ENCODE measurements at regions not wholly inside any gene's neighbourhood (a gene's known extent, or its start where the extent isn't known, plus 50 kb on each side); places are given as distances from the start of the nearest gene placed in this dataset.

GRCh38 chr3:177525414-177525813 is 328.1 kb upstream of the TBL1XR1 start:
- intact Hi-C loops (cut with micrococcal nuclease; ENCODE audit: unreplicated experiment): no loop called here

GRCh38 chr3:177525987-177526712 is 328.9 kb upstream of the TBL1XR1 start:
- Histone ChIP-seq H3K27me3 (replicated peaks; ENCODE audit: insufficient read depth, low read depth, low read length, poor library complexity) (no peaks in the 10 kb centered on the region), H3K9me3 (ENCODE audit: low read depth, low read length, poor library complexity, severe bottlenecking) (no peaks in the 10 kb centered on the region), H3K27ac (ENCODE audit: low read depth, low read length, poor library complexity, severe bottlenecking) (no peak overlapping the region), H3K4me3 (ENCODE audit: low read depth, low read length, poor library complexity, severe bottlenecking) (no peak overlapping the region), H3K36me3 (ENCODE audit: insufficient read depth, low read length, poor library complexity, severe bottlenecking) (no peaks in the 10 kb centered on the region), H3K4me1 (ENCODE audit: insufficient read depth, low read length, poor library complexity, severe bottlenecking) (peaks cover 4% of the 10 kb centered on the region)
- POLR2A ChIA-PET (ENCODE audit: low non-redundant PET): no interaction called here
- DNase-seq (ENCODE audit: low spot score): no peak
- no peak for TF ChIP-seq CTCF (conservative IDR thresholded peaks at IDR 0.05; ENCODE audit: low read depth, low read length)
- no peak for TF ChIP-seq EZH2 (IDR thresholded peaks at IDR 0.05; ENCODE audit: borderline replicate concordance, low read depth, low read length, poor library complexity, severe bottlenecking)
- BruUV-seq (replicated peaks): no TSS peak
- CTCF ChIA-PET: no interaction called here
- intact Hi-C loops (cut with micrococcal nuclease; ENCODE audit: unreplicated experiment): no loop called here

More at GRCh38 chr3:177525414-177525813, 328.1 kb upstream of the TBL1XR1 start:
- no TSS peak for BruUV-seq (replicated peaks)
- no peak for DNase-seq (ENCODE audit: low spot score)
- peaks cover 4% of the 10 kb centered on the region for H3K4me1 ChIP-seq (ENCODE audit: insufficient read depth, low read length, poor library complexity, severe bottlenecking)
- TF ChIP-seq EZH2 (IDR thresholded peaks at IDR 0.05; ENCODE audit: borderline replicate concordance, low read depth, low read length, poor library complexity, severe bottlenecking) (no peak), CTCF (conservative IDR thresholded peaks at IDR 0.05; ENCODE audit: low read depth, low read length) (no peak)
- no peaks in the 10 kb centered on the region for H3K27me3 ChIP-seq (replicated peaks; ENCODE audit: insufficient read depth, low read depth, low read length, poor library complexity)
- ChIA-PET POLR2A (ENCODE audit: low non-redundant PET) (interaction anchor here (0.5 kb wide), 1 partner anchor 297 kb away, joined by 3 read pairs; no protein-coding TSS in a partner anchor), CTCF (no interaction called here)
- H3K36me3 ChIP-seq (ENCODE audit: insufficient read depth, low read length, poor library complexity, severe bottlenecking): no peaks in the 10 kb centered on the region
- H3K27ac ChIP-seq (ENCODE audit: low read depth, low read length, poor library complexity, severe bottlenecking): no peak overlapping the region
- H3K4me3 ChIP-seq (ENCODE audit: low read depth, low read length, poor library complexity, severe bottlenecking): no peak overlapping the region
- H3K9me3 ChIP-seq (ENCODE audit: low read depth, low read length, poor library complexity, severe bottlenecking): no peaks in the 10 kb centered on the region

GRCh38 chr3:177527182-177527581 is 329.9 kb upstream of the TBL1XR1 start:
- H3K9me3 ChIP-seq (ENCODE audit: low read depth, low read length, poor library complexity, severe bottlenecking): no peaks in the 10 kb centered on the region
- H3K4me3 ChIP-seq (ENCODE audit: low read depth, low read length, poor library complexity, severe bottlenecking): no peak overlapping the region
- ChIA-PET POLR2A (ENCODE audit: low non-redundant PET) (no interaction called here), CTCF (no interaction called here)
- intact Hi-C loops (cut with micrococcal nuclease; ENCODE audit: unreplicated experiment): no loop called here
- TF ChIP-seq CTCF (conservative IDR thresholded peaks at IDR 0.05; ENCODE audit: low read depth, low read length): no peak
- no peak for TF ChIP-seq EZH2 (IDR thresholded peaks at IDR 0.05; ENCODE audit: borderline replicate concordance, low read depth, low read length, poor library complexity, severe bottlenecking)
- peaks cover 4% of the 10 kb centered on the region for H3K4me1 ChIP-seq (ENCODE audit: insufficient read depth, low read length, poor library complexity, severe bottlenecking)
- H3K27me3 ChIP-seq (replicated peaks; ENCODE audit: insufficient read depth, low read depth, low read length, poor library complexity): no peaks in the 10 kb centered on the region
- H3K27ac ChIP-seq (ENCODE audit: low read depth, low read length, poor library complexity, severe bottlenecking): no peak overlapping the region
- BruUV-seq (replicated peaks): no TSS peak
- no peaks in the 10 kb centered on the region for H3K36me3 ChIP-seq (ENCODE audit: insufficient read depth, low read length, poor library complexity, severe bottlenecking)
- DNase-seq (ENCODE audit: low spot score): no peak

Measured in A673 (cell line).